ENCODE measurements at regions not wholly inside any gene's neighbourhood (a gene's known extent, or its start where the extent isn't known, plus 50 kb on each side); places are given as distances from the start of the nearest gene placed in this dataset.

DNA sequence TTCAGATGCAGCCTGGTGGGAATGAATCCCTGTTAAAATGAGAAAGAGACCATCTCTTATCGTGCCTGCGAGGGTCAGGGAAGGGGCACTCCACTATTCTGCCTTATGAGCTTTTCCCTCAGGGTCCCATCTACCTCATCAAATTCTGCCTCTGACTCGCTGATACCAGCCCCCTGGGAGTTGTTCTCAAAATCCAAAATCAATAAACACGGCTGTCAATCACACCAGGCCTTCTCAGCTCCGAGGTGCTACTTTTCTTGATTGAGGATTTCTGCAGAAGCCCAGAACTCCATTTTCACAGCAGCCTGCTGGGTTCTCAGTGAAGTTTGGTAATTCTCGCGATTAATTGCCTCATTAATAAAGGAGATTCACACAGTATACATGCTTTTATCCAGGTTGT is 312.6 kb downstream of the STIM2 start:
- TF ChIP-seq POLR2A (IDR thresholded peaks at IDR 0.05; ENCODE audit: low read depth) (no peak), EP300 (IDR thresholded peaks at IDR 0.05) (no peak)
- TF ChIP-seq, protein P1, sequence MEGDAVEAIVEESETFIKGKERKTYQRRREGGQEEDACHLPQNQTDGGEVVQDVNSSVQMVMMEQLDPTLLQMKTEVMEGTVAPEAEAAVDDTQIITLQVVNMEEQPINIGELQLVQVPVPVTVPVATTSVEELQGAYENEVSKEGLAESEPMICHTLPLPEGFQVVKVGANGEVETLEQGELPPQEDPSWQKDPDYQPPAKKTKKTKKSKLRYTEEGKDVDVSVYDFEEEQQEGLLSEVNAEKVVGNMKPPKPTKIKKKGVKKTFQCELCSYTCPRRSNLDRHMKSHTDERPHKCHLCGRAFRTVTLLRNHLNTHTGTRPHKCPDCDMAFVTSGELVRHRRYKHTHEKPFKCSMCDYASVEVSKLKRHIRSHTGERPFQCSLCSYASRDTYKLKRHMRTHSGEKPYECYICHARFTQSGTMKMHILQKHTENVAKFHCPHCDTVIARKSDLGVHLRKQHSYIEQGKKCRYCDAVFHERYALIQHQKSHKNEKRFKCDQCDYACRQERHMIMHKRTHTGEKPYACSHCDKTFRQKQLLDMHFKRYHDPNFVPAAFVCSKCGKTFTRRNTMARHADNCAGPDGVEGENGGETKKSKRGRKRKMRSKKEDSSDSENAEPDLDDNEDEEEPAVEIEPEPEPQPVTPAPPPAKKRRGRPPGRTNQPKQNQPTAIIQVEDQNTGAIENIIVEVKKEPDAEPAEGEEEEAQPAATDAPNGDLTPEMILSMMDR (IDR thresholded peaks at IDR 0.05): no peak

All from esophagus muscularis mucosa (tissue), 4 donors.